Heart left ventricle (tissue), 13 donors: ENCODE measurements at regions not wholly inside any gene's neighbourhood (a gene's known extent, or its start where the extent isn't known, plus 50 kb on each side); places are given as distances from the start of the nearest gene placed in this dataset.

ENCODE experiments used
- POLR2A ChIP-seq, 2 donors: fragments of 450-650 bp; IDR thresholded peaks; one replicate each; pipeline ENCODE4 v1.6.1; 2017; ENCODE audit warnings: antibody characterized with exemption in 2 of 2, mild to moderate bottlenecking in 2 of 2, moderate library complexity in 2 of 2
- TF ChIP-seq, protein P1 (sequence below), 12 donors: fragments of 200-600 bp; sonication (generic) in 4 of 12; IDR thresholded peaks; one replicate each; pipeline versions ENCODE4 v1.5.0 to v1.8.0; 2018 to 2022; ENCODE audit warnings: antibody characterized with exemption in 12 of 12, mild to moderate bottlenecking in 5 of 12
- donor health status: ischemic (EF 13 %, LVEDD 7.1; RV severe dilation, severe dysfunction).
- donor health status: DM: no; HTN: yes; CAD: no.
- donor health status: DM: no; HTN: no; CAD: no.
- donor health status: ischemic (EF 25% LVEDD 6.9; RV normal size, moderate dysfunction).
- donor health status: ischemic (EF 25% LVEDD 5.7; RV mildly dilated, moderate dysfunction).
- donor health status: ischemic (EF 35%, LVEDD 5.7; RV mildly dilated, moderate dysfunction).
- donor health status: nonischemic (EF 11% LVEDD 7.7; RV severe dilation, severe dysfunction).
- donor health status: DM: yes; HTN: yes; CAD: no.
- donor health status: PGD.
- donor health status: ischemic (EF 29% LVEDD 5.4; RV normal size, mild dysfunction).
- donor health status: nonischemic (EF 23%, LVEDD 6.1; RV moderate dilation, normal function).

DNA sequence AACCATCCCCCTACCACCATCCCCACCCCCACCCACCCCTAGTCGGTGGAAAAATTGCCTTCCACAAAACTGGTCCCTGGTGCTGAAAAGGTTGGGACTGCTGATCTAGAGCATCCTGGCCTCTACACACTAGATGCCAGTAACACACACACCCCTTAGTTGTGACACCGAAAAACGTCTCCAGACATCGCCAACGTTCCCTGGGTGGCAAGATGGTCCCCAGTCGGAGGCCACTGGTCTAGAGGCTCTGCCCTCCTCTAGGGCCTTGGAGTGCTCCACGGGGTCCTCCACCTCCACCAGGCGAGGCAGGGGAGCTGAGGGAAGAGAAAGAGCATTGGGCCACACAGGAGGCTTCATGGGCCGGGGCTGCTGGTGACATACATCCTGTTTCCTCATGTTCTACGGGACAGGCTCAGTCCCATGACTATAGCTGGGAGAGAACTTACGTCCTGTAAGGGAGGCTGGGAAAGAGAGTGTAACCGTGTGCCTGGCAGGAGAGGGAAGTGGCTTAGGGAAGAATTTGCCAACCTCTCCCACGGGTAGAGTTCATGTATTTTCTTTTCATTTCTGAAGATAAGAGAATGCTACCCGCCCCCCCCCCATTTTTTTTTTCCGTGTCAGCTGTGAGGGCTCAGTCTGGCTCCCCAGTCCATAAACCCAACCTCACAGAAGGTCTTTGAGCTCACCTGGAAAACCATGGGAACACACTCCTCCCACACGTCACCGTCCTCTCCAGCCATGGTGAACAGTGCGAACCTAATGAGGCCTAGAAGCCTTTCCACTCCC is 132.7 kb upstream of the MYCN start:
- TF ChIP-seq, protein P1, sequence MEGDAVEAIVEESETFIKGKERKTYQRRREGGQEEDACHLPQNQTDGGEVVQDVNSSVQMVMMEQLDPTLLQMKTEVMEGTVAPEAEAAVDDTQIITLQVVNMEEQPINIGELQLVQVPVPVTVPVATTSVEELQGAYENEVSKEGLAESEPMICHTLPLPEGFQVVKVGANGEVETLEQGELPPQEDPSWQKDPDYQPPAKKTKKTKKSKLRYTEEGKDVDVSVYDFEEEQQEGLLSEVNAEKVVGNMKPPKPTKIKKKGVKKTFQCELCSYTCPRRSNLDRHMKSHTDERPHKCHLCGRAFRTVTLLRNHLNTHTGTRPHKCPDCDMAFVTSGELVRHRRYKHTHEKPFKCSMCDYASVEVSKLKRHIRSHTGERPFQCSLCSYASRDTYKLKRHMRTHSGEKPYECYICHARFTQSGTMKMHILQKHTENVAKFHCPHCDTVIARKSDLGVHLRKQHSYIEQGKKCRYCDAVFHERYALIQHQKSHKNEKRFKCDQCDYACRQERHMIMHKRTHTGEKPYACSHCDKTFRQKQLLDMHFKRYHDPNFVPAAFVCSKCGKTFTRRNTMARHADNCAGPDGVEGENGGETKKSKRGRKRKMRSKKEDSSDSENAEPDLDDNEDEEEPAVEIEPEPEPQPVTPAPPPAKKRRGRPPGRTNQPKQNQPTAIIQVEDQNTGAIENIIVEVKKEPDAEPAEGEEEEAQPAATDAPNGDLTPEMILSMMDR (IDR thresholded peaks at IDR 0.05): no peak
- no peak for TF ChIP-seq POLR2A (IDR thresholded peaks at IDR 0.05)
